ENCODE measurements at regions not wholly inside any gene's neighbourhood (a gene's known extent, or its start where the extent isn't known, plus 50 kb on each side); places are given as distances from the start of the nearest gene placed in this dataset.

GRCh38 chr2:228902176-228902575 is 368.9 kb downstream of the PID1 start:
- Mint-ChIP-seq H3K36me3 (ENCODE audit: insufficient read depth) (no peaks in the 10 kb centered on the region), H3K4me1 (ENCODE audit: low read depth) (peaks cover 6% of the 10 kb centered on the region), H3K27ac (no peak overlapping the region), H3K27me3 (peaks cover 5% of the 10 kb centered on the region), H3K4me3 (ENCODE audit: low read depth) (no peak overlapping the region), H3K9me3 (ENCODE audit: low read depth) (no peaks in the 10 kb centered on the region)
- no peak for TF ChIP-seq CTCF (IDR thresholded peaks at IDR 0.05; ENCODE audit: unreplicated experiment)
- no peak for DNase-seq (ENCODE audit: low spot score, unreplicated experiment)

GRCh38 chr2:228901531-228901930 is 369.6 kb downstream of the PID1 start:
- Mint-ChIP-seq H3K4me1 (ENCODE audit: low read depth) (peaks cover 6% of the 10 kb centered on the region), H3K36me3 (ENCODE audit: insufficient read depth) (no peaks in the 10 kb centered on the region), H3K27me3 (peaks cover 5% of the 10 kb centered on the region), H3K9me3 (ENCODE audit: low read depth) (no peaks in the 10 kb centered on the region), H3K4me3 (ENCODE audit: low read depth) (no peak overlapping the region), H3K27ac (no peak overlapping the region)
- TF ChIP-seq CTCF (IDR thresholded peaks at IDR 0.05; ENCODE audit: unreplicated experiment): no peak
- DNase-seq (ENCODE audit: low spot score, unreplicated experiment): no peak

GRCh38 chr2:228878138-228878537 is 392.9 kb downstream of the PID1 start:
- Mint-ChIP-seq H3K27ac (no peak overlapping the region), H3K4me3 (ENCODE audit: low read depth) (no peak overlapping the region), H3K9me3 (ENCODE audit: low read depth) (no peaks in the 10 kb centered on the region)

GRCh38 chr2:228876276-228876675 is 394.8 kb downstream of the PID1 start:
- no peak for TF ChIP-seq CTCF (IDR thresholded peaks at IDR 0.05; ENCODE audit: unreplicated experiment)
- no peaks in the 10 kb centered on the region for H3K9me3 Mint-ChIP-seq (ENCODE audit: low read depth)
- H3K36me3 Mint-ChIP-seq (ENCODE audit: insufficient read depth): no peaks in the 10 kb centered on the region
- H3K4me3 Mint-ChIP-seq (ENCODE audit: low read depth): no peak overlapping the region
- no peaks in the 10 kb centered on the region for H3K4me1 Mint-ChIP-seq (ENCODE audit: low read depth)
- no peaks in the 10 kb centered on the region for H3K27me3 Mint-ChIP-seq
- no peak overlapping the region for H3K27ac Mint-ChIP-seq
- no peak for DNase-seq (ENCODE audit: low spot score, unreplicated experiment)

More at GRCh38 chr2:228878138-228878537, 392.9 kb downstream of the PID1 start:
- no peak for DNase-seq (ENCODE audit: low spot score, unreplicated experiment)
- no peaks in the 10 kb centered on the region for H3K27me3 Mint-ChIP-seq
- no peak for TF ChIP-seq CTCF (IDR thresholded peaks at IDR 0.05; ENCODE audit: unreplicated experiment)
- H3K4me1 Mint-ChIP-seq (ENCODE audit: low read depth): no peaks in the 10 kb centered on the region
- H3K36me3 Mint-ChIP-seq (ENCODE audit: insufficient read depth): no peaks in the 10 kb centered on the region

GRCh38 chr2:228875152-228875900 is 395.8 kb downstream of the PID1 start:
- Mint-ChIP-seq H3K27ac (no peak overlapping the region), H3K9me3 (ENCODE audit: low read depth) (no peaks in the 10 kb centered on the region), H3K27me3 (no peaks in the 10 kb centered on the region), H3K4me1 (ENCODE audit: low read depth) (no peaks in the 10 kb centered on the region), H3K36me3 (ENCODE audit: insufficient read depth) (no peaks in the 10 kb centered on the region), H3K4me3 (ENCODE audit: low read depth) (no peak overlapping the region)
- no peak for DNase-seq (ENCODE audit: low spot score, unreplicated experiment)
- TF ChIP-seq CTCF (IDR thresholded peaks at IDR 0.05; ENCODE audit: unreplicated experiment): no peak

Data from progenitor cell of endocrine pancreas (in vitro differentiated cells).